ENCODE measurements at regions not wholly inside any gene's neighbourhood (a gene's known extent, or its start where the extent isn't known, plus 50 kb on each side); places are given as distances from the start of the nearest gene placed in this dataset.

DNA sequence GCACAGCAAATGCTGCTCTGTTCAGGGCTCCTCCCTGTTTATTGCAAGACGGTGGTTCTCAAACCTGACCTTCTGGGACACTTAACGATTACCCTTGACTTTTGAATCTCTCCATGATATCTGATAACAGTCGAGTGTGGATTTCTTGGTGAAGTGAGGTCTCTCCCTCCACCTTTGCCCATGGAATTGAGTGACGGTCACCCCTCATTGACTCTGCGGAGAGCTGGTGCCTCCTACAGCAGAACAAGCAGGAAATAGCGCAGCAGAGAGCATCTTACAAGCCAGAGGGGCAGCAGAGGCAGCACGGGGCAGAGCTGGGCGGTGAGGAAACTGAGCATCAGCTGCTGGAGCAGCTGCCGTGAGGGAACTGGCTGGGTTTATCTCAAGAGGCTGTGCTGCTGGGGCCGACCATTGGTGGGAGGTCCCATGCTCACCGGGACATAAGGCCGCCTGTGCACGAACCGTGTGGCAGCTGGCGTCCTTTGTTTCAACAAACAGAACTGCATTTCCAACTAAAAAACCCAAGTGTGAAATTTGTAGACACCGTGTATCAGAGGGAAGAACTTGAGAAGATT lies 189.8 kb downstream of the MTRR start:
- no peak for DNase-seq (ENCODE audit: low read depth)
- TF ChIP-seq, protein P1, sequence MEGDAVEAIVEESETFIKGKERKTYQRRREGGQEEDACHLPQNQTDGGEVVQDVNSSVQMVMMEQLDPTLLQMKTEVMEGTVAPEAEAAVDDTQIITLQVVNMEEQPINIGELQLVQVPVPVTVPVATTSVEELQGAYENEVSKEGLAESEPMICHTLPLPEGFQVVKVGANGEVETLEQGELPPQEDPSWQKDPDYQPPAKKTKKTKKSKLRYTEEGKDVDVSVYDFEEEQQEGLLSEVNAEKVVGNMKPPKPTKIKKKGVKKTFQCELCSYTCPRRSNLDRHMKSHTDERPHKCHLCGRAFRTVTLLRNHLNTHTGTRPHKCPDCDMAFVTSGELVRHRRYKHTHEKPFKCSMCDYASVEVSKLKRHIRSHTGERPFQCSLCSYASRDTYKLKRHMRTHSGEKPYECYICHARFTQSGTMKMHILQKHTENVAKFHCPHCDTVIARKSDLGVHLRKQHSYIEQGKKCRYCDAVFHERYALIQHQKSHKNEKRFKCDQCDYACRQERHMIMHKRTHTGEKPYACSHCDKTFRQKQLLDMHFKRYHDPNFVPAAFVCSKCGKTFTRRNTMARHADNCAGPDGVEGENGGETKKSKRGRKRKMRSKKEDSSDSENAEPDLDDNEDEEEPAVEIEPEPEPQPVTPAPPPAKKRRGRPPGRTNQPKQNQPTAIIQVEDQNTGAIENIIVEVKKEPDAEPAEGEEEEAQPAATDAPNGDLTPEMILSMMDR (IDR thresholded peaks at IDR 0.05; ENCODE audit: control insufficient read depth, insufficient read depth, low read depth, low read length, missing control alignments) = no peak

DNA sequence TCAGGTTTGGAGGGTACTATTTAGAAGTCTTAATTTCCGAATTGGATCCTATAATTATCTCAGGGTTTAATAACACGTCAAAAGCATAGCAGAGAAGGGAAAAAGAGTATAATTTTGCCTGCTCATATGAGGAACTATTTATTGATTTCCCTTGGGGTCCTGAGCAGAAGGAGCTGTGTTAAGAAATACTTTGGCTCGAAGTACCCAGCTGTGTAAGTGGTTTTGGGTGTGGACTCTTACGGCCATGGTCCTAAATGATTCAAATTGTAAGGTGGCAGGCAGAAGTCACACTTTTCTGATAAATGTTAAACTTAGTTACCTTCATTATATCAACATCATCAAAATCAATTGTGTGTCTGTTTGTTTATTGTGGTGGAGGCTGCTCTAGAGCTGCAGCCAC lies 190.4 kb downstream of the MTRR start:
- no peak for DNase-seq (ENCODE audit: low read depth)
- no peak overlapping the region for H3K4me3 ChIP-seq (ENCODE audit: control insufficient read depth, low read depth, low read length)
- TF ChIP-seq, protein P1 (IDR thresholded peaks at IDR 0.05; ENCODE audit: control insufficient read depth, insufficient read depth, low read depth, low read length, missing control alignments) = no peak

More for the DNA sequence above, 189.8 kb downstream of the MTRR start:
- H3K4me3 ChIP-seq (ENCODE audit: control insufficient read depth, low read depth, low read length) = no peak overlapping the region

DNA sequence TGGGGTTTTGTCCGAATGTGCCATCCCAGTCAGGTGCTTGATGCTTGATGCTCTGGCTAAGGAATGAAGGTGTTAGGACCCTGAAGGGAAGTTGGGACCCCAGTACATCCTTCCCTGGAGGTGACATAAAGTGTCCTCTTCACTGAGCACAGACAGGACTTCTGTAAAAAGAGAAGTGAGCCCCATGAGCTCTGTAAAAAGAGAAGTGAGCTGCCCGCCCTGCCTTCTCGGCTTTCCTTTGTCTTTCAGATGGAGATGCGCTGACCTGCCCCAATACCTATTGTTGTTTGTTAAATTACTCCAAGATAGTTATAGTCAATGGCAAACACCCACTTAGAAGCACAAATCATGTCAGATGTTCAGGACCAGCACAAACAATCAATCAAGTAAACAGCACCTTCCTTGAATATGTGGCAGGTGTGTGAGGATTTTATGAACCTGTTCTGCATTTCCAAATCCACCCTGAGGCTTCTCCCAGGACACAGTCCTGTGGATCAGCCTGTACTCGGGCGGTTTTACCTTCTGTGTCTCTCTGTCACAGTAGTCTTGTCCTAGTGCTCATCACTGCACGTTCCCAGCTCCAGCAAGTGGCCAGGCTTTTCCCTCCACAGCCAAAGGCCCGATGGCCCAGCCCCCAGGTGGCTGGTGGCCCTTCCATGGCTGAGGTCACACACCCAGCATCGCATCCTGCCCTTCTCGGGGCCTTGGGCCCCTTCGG lies 191.4 kb downstream of the MTRR start:
- TF ChIP-seq, protein P1 (IDR thresholded peaks at IDR 0.05; ENCODE audit: control insufficient read depth, insufficient read depth, low read depth, low read length, missing control alignments) = no peak
- no peak overlapping the region for H3K4me3 ChIP-seq (ENCODE audit: control insufficient read depth, low read depth, low read length)
- no peak for DNase-seq (ENCODE audit: low read depth)

DNA sequence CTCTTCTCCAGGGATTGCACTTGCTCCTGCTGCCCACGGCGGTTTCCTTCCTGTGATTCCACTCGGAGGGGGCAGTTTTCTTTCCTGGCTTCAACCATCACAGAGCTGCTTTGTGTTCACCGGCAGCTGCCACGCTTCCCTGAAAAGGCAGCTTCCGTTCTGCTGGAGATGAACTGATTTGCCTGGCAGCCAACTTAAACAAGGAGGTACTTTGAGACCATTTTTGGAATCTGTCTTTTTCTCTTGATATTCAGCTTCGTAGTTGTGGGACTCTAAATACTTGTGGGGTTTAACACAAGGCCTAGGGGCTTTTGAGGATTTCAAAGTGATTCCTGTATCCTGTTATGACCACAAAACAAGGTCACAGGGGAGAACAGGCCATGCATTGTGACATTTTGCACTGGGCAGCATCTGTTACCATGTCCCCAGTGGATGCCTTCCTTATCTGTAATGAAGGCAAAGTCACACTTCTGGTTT lies 192.0 kb downstream of the MTRR start:
- TF ChIP-seq, protein P1 (IDR thresholded peaks at IDR 0.05; ENCODE audit: control insufficient read depth, insufficient read depth, low read depth, low read length, missing control alignments) = no peak
- no peak for DNase-seq (ENCODE audit: low read depth)
- no peak overlapping the region for H3K4me3 ChIP-seq (ENCODE audit: control insufficient read depth, low read depth, low read length)

DNA sequence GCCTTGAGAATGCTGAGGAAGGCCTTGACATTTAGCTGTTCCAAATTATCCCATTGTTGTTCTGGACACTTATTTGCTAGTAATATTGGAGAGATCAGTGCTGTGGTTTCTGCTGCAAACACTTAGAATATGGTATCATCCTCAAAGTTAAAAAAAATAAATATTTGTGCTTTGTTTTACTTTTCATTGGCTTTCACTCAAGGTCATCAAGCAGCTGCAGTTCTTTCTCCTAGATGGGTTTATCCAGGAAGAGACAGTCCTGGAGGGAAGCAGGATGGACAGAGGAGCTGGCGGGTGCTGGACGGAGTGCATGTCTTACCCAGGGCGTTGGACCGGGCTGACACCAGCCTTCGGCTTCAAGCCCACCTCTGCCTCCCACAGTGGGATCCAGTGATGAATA lies 193.6 kb downstream of the MTRR start:
- no peak overlapping the region for H3K4me3 ChIP-seq (ENCODE audit: control insufficient read depth, low read depth, low read length)
- TF ChIP-seq, protein P1 (IDR thresholded peaks at IDR 0.05; ENCODE audit: control insufficient read depth, insufficient read depth, low read depth, low read length, missing control alignments) = no peak
- DNase-seq (ENCODE audit: low read depth) = no peak

DNA sequence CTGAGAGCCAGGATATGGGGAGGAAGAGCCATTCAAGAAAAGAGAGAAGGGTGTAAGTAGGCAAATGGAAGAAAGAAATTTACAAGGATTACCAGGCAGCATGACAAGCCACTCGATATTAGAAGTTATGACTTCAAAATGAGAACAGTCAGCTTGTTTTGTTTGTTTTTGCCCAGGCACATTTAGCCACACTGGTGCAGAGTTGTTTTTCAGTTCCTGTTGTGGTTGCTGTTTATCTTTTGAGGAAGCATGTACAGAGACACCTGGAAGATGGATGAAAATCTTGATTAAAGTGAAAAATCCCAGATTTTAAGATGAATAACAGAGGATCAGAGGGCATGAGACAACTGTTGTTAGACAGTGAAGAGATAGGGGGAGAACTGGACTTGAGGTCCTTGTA lies 199.1 kb downstream of the MTRR start:
- TF ChIP-seq, protein P1 (IDR thresholded peaks at IDR 0.05; ENCODE audit: control insufficient read depth, insufficient read depth, low read depth, low read length, missing control alignments) = no peak
- H3K4me3 ChIP-seq (ENCODE audit: control insufficient read depth, low read depth, low read length) = no peak overlapping the region
- DNase-seq (ENCODE audit: low read depth) = no peak
